ENCODE measurements at regions not wholly inside any gene's neighbourhood (a gene's known extent, or its start where the extent isn't known, plus 50 kb on each side); places are given as distances from the start of the nearest gene placed in this dataset.

GRCh38 chr6:103396768-103397167 is 1463.0 kb downstream of the HACE1 start:
- ATAC-seq = no peak
- no peak overlapping the region for H3K4me3 ChIP-seq
- H3K36me3 ChIP-seq = no peaks in the 10 kb centered on the region
- H3K27ac ChIP-seq = no peak overlapping the region
- 74 to 91% methylated on average over 2 of the region's 2 CpGs for WGBS, 2 donors
- no peak for FAIRE-seq
- no peaks in the 10 kb centered on the region for H3K4me1 ChIP-seq
- no peak for DNase-seq
- no peaks in the 10 kb centered on the region for H3K9me3 ChIP-seq
- intact Hi-C loops (cut with DNase I) = no loop called here
- TF ChIP-seq CTCF (IDR thresholded peaks at IDR 0.05) = no peak
- H3K27me3 ChIP-seq = no peaks in the 10 kb centered on the region

GRCh38 chr6:103379272-103379671 is 1480.4 kb downstream of the HACE1 start:
- no peaks in the 10 kb centered on the region for H3K36me3 ChIP-seq
- no peak overlapping the region for H3K27ac ChIP-seq
- H3K27me3 ChIP-seq = no peaks in the 10 kb centered on the region
- intact Hi-C loops (cut with DNase I) = no loop called here
- H3K4me3 ChIP-seq = no peak overlapping the region
- WGBS, 2 donors = 38 to 61% methylated on average over 2 of the region's 2 CpGs
- H3K4me1 ChIP-seq = no peaks in the 10 kb centered on the region
- no peak for TF ChIP-seq CTCF (IDR thresholded peaks at IDR 0.05)
- ATAC-seq (no peak), FAIRE-seq (no peak), DNase-seq (no peak)
- H3K9me3 ChIP-seq = no peaks in the 10 kb centered on the region

GRCh38 chr6:103367212-103367611 is 1492.5 kb downstream of the HACE1 start:
- ATAC-seq (no peak), FAIRE-seq (no peak)
- no peak overlapping the region for H3K4me3 ChIP-seq

GRCh38 chr6:103356531-103356930 is 1503.2 kb downstream of the HACE1 start:
- no peak for ATAC-seq
- FAIRE-seq = no peak

More at GRCh38 chr6:103367212-103367611, 1492.5 kb downstream of the HACE1 start:
- H3K27ac ChIP-seq = no peak overlapping the region
- no peak for TF ChIP-seq CTCF (IDR thresholded peaks at IDR 0.05)
- no peaks in the 10 kb centered on the region for H3K36me3 ChIP-seq
- no peak for DNase-seq
- intact Hi-C loops (cut with DNase I) = no loop called here
- no peaks in the 10 kb centered on the region for H3K27me3 ChIP-seq
- H3K4me1 ChIP-seq = no peaks in the 10 kb centered on the region
- no peaks in the 10 kb centered on the region for H3K9me3 ChIP-seq

More at GRCh38 chr6:103356531-103356930, 1503.2 kb downstream of the HACE1 start:
- H3K36me3 ChIP-seq = no peaks in the 10 kb centered on the region
- no peak overlapping the region for H3K4me3 ChIP-seq
- H3K27ac ChIP-seq = no peak overlapping the region
- WGBS, 2 donors = 38 to 54% methylated on average over 1 of the region's 1 CpG
- intact Hi-C loops (cut with DNase I) = no loop called here
- DNase-seq = no peak
- H3K4me1 ChIP-seq = no peaks in the 10 kb centered on the region
- no peaks in the 10 kb centered on the region for H3K27me3 ChIP-seq
- no peaks in the 10 kb centered on the region for H3K9me3 ChIP-seq
- TF ChIP-seq CTCF (IDR thresholded peaks at IDR 0.05) = no peak

Data from pancreas (tissue), 10 donors.